Stomach (tissue), 4 donors: ENCODE measurements at regions not wholly inside any gene's neighbourhood (a gene's known extent, or its start where the extent isn't known, plus 50 kb on each side); places are given as distances from the start of the nearest gene placed in this dataset.

ENCODE experiments used
- CTCF ChIP-seq, 7 experiments: fragments of 450-650 bp in 4 of 7; fragments of 200-600 bp in 3 of 7; sonication (generic) in 3 of 7; IDR thresholded peaks; one replicate each; pipeline ENCODE4 v1.5.1; 2016 to 2019; ENCODE audit warnings: antibody characterized with exemption in 7 of 7, control low read depth in 2 of 7, mild to moderate bottlenecking in 1 of 7
- EP300 ChIP-seq: sonication (generic); formaldehyde crosslinking; IDR thresholded peaks from one replicate; pipeline ENCODE4 v1.6.1; 2017; ENCODE audit warnings: antibody characterized with exemption
- POLR2A ChIP-seq, 4 donors: fragments of 450-650 bp; IDR thresholded peaks; one replicate each; pipeline ENCODE4 v1.6.1; 2016; ENCODE audit warnings: antibody characterized with exemption in 4 of 4, control low read depth in 2 of 4, mild to moderate bottlenecking in 1 of 4, moderate library complexity in 1 of 4

GRCh38 chr2:208880171-208880570, 473.6 kb downstream of the PTH2R start:
- TF ChIP-seq EP300 (no peak), POLR2A (IDR thresholded peaks at IDR 0.05) (no peak), CTCF (IDR thresholded peaks at IDR 0.05) (no peak)
